HG03575 (cell line): ENCODE measurements at regions not wholly inside any gene's neighbourhood (a gene's known extent, or its start where the extent isn't known, plus 50 kb on each side); places are given as distances from the start of the nearest gene placed in this dataset.
"Not testable (repeated sequence)": the region's sequence is repeated elsewhere in the genome, so short reads cannot be mapped to it uniquely, and the experiment has no call there.

Experiments used
- ATAC-seq: cut with Tn5 transposase; IDR thresholded peaks from one replicate; pipeline ENCODE4 v1.9.1; 2021; ENCODE audit not compliant: unreplicated experiment, insufficient number of reproducible peaks, low FRiP score; ENCODE audit errors: extremely low read depth

- no peak for ATAC-seq
Measured at GRCh38 chr6:94163877-94164276, 744.5 kb upstream of the EPHA7 start.

GRCh38 chr6:94150886-94151285 lies 731.5 kb upstream of the EPHA7 start:
- no peak for ATAC-seq

GRCh38 chr6:94144807-94145206 lies 725.4 kb upstream of the EPHA7 start:
- ATAC-seq = no peak

GRCh38 chr6:94137178-94137577 lies 717.8 kb upstream of the EPHA7 start:
- ATAC-seq = not testable (repeated sequence)

GRCh38 chr6:94133106-94133505 lies 713.7 kb upstream of the EPHA7 start:
- no peak for ATAC-seq

GRCh38 chr6:94131271-94131670 lies 711.9 kb upstream of the EPHA7 start:
- ATAC-seq = no peak

- no peak for ATAC-seq
Measured at GRCh38 chr6:94130478-94130877, 711.1 kb upstream of the EPHA7 start.

GRCh38 chr6:94129926-94130325 lies 710.6 kb upstream of the EPHA7 start:
- no peak for ATAC-seq

- ATAC-seq = no peak
Measured at GRCh38 chr6:94127716-94128115, 708.4 kb upstream of the EPHA7 start.

- ATAC-seq = no peak
Measured at GRCh38 chr6:94124333-94124732, 705.0 kb upstream of the EPHA7 start.

- ATAC-seq = no peak
Measured at GRCh38 chr6:94121094-94121493, 701.7 kb upstream of the EPHA7 start.

- ATAC-seq = no peak
Measured at GRCh38 chr6:94099072-94099471, 679.7 kb upstream of the EPHA7 start.

GRCh38 chr6:94095961-94096360 lies 676.6 kb upstream of the EPHA7 start:
- ATAC-seq = no peak

- no peak for ATAC-seq
Measured at GRCh38 chr6:94089941-94090340, 670.6 kb upstream of the EPHA7 start.

GRCh38 chr6:94088870-94089269 lies 669.5 kb upstream of the EPHA7 start:
- ATAC-seq = no peak

- no peak for ATAC-seq
Measured at GRCh38 chr6:94074764-94075163, 655.4 kb upstream of the EPHA7 start.

- ATAC-seq = no peak
Measured at GRCh38 chr6:94071835-94072234, 652.5 kb upstream of the EPHA7 start.

GRCh38 chr6:94065707-94066337 lies 646.5 kb upstream of the EPHA7 start:
- no peak for ATAC-seq

GRCh38 chr6:94052749-94053148 lies 633.4 kb upstream of the EPHA7 start:
- ATAC-seq = no peak

GRCh38 chr6:94050515-94050914 lies 631.2 kb upstream of the EPHA7 start:
- ATAC-seq = no peak

GRCh38 chr6:94049001-94049400 lies 629.6 kb upstream of the EPHA7 start:
- ATAC-seq = no peak
